Activated naive CD8-positive, alpha-beta T cell treated with anti-CD3 and anti-CD28 coated beads, Interleukin-2, amount 10 ng/mL, durations not matched to agents 7 days and 5 days (primary cell): ENCODE measurements at regions not wholly inside any gene's neighbourhood (a gene's known extent, or its start where the extent isn't known, plus 50 kb on each side); places are given as distances from the start of the nearest gene placed in this dataset.
"Not testable (repeated sequence)": the region's sequence is repeated elsewhere in the genome, so short reads cannot be mapped to it uniquely, and the experiment has no call there.

Source experiments
- ATAC-seq: fragments of 150-1000 bp; cut with Tn5 transposase; one replicate; pipeline ENCODE4 v1.10.0; 2021; ENCODE audit warnings: low read depth, moderate library complexity
- POLR2A ChIA-PET: fragments of 350-600 bp; sonication (Branson Sonifier 250); formaldehyde crosslinking; loops from one replicate; lab custom pipeline; 2021; ENCODE audit warnings: antibody characterized with exemption; lab: Charles Lee
- DNase-seq: peaks from one replicate; pipeline ENCODE4 v3.0.0; 2021
- H3K27ac Mint-ChIP-seq: one replicate; pipeline ENCODE4 v1.8.0; 2022; ENCODE audit warnings: mild to moderate bottlenecking, mixed read lengths
- H3K27me3 Mint-ChIP-seq: one replicate; pipeline ENCODE4 v1.8.0; 2022; ENCODE audit warnings: mild to moderate bottlenecking, moderate library complexity, mixed read lengths
- H3K36me3 Mint-ChIP-seq: one replicate; pipeline ENCODE4 v1.8.0; 2021; ENCODE audit warnings: mild to moderate bottlenecking, mixed read lengths
- H3K4me1 Mint-ChIP-seq: one replicate; pipeline ENCODE4 v1.8.0; 2021; ENCODE audit warnings: mixed read lengths
- H3K4me3 Mint-ChIP-seq: one replicate; pipeline ENCODE4 v1.8.0; 2022; ENCODE audit warnings: mild to moderate bottlenecking, moderate library complexity, mixed read lengths
- H3K9me3 Mint-ChIP-seq: one replicate; pipeline ENCODE4 v1.8.0; 2021; ENCODE audit warnings: mixed read lengths

DNA sequence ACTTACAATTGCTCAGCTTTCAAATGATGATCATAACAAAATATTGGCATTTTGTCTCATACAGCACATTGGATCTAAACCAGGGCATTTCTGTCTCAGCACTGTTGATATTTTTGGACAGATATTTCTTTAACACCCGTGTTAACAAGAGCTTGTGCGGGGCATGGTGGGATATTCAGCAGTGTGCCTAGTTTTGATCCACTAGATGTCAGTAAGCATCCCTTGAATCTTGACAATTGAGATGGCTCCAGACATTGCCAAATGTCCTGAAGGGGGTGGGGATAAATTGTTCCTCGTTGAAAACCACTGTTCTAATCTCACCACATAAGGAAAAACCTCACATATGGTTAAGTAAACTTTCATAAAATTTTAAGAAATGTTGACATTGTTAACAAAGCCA is 806.3 kb downstream of the STIM2 start:
- DNase-seq = no peak
- Mint-ChIP-seq H3K36me3 (no peaks in the 10 kb centered on the region), H3K4me3 (no peak overlapping the region), H3K27ac (no peak overlapping the region), H3K9me3 (peaks cover 4% of the 10 kb centered on the region), H3K4me1 (no peaks in the 10 kb centered on the region), H3K27me3 (no peaks in the 10 kb centered on the region)
- POLR2A ChIA-PET = no interaction called here
- no peak for ATAC-seq

DNA sequence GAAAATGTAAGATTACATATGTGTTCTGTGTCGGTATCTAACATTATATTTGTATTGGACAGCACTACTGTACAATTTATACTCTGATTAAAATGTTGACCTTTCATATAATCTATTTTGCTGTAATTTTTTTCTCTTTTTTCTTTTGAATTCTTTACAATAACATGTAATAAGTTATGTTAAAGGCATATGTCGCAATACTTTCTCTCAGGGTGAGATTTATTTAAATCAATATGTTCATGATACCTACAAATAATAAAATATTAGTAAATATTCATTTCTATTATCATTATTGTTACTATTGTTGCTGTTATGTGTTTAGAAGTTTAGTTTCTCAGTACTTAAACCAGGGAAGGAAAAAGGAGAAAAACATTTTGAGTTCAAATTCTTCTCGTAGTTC is 807.4 kb downstream of the STIM2 start:
- POLR2A ChIA-PET = no interaction called here
- H3K27ac Mint-ChIP-seq = no peak overlapping the region
- no peaks in the 10 kb centered on the region for H3K27me3 Mint-ChIP-seq
- ATAC-seq = no peak
- no peaks in the 10 kb centered on the region for H3K4me1 Mint-ChIP-seq
- H3K9me3 Mint-ChIP-seq = peaks cover 1% of the 10 kb centered on the region
- H3K4me3 Mint-ChIP-seq = no peak overlapping the region
- no peaks in the 10 kb centered on the region for H3K36me3 Mint-ChIP-seq
- DNase-seq = no peak

DNA sequence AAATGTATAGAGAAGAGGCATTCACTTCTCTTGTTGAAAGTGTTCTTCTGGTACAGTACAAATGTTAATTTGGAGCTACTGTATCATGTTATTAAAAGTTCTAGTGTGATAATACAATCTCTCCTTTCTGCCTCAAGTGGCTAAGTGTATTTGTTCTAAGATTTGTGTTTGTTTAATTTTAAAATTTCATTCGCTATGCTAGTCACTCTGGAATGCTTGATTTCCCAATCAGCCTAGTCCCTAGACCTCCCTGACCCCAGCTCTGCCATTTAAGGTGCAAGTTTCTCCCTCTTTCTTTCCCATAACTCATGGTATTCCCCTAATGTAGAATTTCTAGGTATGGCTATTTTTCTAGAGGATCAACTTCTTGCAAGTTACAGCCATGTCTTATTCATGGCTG is 817.4 kb downstream of the STIM2 start:
- H3K36me3 Mint-ChIP-seq = no peaks in the 10 kb centered on the region
- DNase-seq = no peak
- H3K27me3 Mint-ChIP-seq = no peaks in the 10 kb centered on the region
- no peak overlapping the region for H3K4me3 Mint-ChIP-seq
- H3K4me1 Mint-ChIP-seq = no peaks in the 10 kb centered on the region
- H3K27ac Mint-ChIP-seq = no peak overlapping the region
- no peak for ATAC-seq
- POLR2A ChIA-PET = no interaction called here
- H3K9me3 Mint-ChIP-seq = no peaks in the 10 kb centered on the region

DNA sequence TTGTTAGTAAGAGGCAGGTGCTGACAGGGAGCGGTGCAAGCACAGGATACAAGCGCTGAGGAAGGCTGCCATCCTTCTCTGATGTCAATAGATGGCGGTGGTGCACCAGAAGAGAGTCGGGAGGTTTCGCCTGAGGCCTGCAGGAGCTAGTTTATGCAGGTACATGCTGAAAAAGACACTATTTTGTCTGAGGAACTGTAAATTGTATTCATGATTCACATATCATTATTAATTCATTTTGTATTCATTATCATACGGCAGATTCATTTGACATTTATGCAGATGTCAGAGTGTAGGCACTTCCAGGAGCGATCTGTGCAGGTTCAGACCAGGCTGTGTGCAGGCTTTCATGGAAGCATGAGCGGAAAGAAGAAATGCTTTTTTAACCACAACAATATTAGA is 824.0 kb downstream of the STIM2 start:
- ATAC-seq (no peak), DNase-seq (no peak)
- Mint-ChIP-seq H3K9me3 (no peaks in the 10 kb centered on the region), H3K4me1 (no peaks in the 10 kb centered on the region), H3K36me3 (no peaks in the 10 kb centered on the region), H3K27me3 (no peaks in the 10 kb centered on the region), H3K4me3 (no peak overlapping the region), H3K27ac (no peak overlapping the region)
- POLR2A ChIA-PET = no interaction called here

DNA sequence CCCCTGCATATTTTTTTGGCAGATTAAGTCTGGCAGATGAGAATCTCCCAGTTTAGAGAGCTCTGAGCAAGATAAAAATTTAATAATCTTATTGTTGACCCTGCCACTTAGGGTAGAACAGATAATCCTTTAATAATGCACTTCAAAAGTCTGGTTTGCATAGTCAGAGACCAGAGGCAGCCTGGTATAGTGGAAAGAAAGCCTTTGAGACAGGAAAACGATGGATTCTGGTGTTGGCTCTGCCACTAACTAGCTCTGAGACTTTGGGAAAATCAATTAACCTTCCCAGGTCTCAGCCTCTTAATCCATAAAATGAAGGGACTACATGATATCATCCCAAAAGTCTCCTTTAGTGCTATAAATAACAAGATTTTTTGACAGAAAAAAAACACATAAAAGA is 824.5 kb downstream of the STIM2 start:
- Mint-ChIP-seq H3K27ac (no peak overlapping the region), H3K4me3 (no peak overlapping the region), H3K36me3 (no peaks in the 10 kb centered on the region), H3K4me1 (no peaks in the 10 kb centered on the region), H3K9me3 (no peaks in the 10 kb centered on the region), H3K27me3 (no peaks in the 10 kb centered on the region)
- ATAC-seq = no peak
- POLR2A ChIA-PET = no interaction called here
- no peak for DNase-seq

DNA sequence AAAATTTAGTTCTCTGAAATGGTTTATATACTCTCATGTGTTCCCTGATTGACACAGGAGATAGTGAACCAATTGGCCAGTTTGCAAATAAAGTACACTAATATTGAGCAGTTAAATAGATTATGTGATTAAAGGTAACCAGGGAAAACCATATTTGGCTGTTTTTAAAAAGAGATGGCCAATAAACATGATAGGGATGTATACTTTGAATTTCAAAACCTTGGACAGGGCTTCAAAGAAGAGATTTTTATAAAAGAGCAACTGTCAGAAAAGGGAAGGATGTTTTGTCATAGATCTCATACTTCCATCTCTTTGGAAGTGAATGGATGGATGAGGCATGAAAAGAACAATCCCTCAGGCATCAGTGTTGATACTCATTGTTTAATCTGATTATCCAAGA is 825.3 kb downstream of the STIM2 start:
- Mint-ChIP-seq H3K4me1 (no peaks in the 10 kb centered on the region), H3K27me3 (no peaks in the 10 kb centered on the region), H3K4me3 (no peak overlapping the region), H3K9me3 (no peaks in the 10 kb centered on the region), H3K36me3 (no peaks in the 10 kb centered on the region), H3K27ac (no peak overlapping the region)
- POLR2A ChIA-PET = no interaction called here
- DNase-seq (no peak), ATAC-seq (no peak)

DNA sequence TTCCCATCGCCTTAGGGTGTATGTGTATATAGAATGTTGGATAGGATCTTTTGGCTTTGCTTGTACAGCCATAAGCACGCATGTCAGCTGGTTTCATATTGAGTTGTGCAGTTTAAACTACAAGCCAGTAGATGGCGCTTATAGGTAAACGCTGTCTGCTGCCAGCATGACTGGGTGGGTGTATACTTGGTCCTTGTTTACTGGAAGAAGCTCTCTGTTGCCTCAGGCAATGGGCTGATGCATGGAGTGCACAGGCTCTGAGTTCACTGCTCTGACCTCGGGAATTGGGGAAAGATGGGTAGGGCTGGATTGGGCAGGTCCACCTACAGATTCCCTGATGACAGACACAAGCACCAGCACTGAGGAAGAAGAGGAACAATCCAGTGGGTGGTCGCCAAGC is 831.5 kb downstream of the STIM2 start:
- H3K27me3 Mint-ChIP-seq = no peaks in the 10 kb centered on the region
- DNase-seq = no peak
- no peaks in the 10 kb centered on the region for H3K4me1 Mint-ChIP-seq
- POLR2A ChIA-PET = no interaction called here
- H3K4me3 Mint-ChIP-seq = no peak overlapping the region
- no peaks in the 10 kb centered on the region for H3K9me3 Mint-ChIP-seq
- H3K27ac Mint-ChIP-seq = no peak overlapping the region
- no peak for ATAC-seq
- H3K36me3 Mint-ChIP-seq = no peaks in the 10 kb centered on the region

DNA sequence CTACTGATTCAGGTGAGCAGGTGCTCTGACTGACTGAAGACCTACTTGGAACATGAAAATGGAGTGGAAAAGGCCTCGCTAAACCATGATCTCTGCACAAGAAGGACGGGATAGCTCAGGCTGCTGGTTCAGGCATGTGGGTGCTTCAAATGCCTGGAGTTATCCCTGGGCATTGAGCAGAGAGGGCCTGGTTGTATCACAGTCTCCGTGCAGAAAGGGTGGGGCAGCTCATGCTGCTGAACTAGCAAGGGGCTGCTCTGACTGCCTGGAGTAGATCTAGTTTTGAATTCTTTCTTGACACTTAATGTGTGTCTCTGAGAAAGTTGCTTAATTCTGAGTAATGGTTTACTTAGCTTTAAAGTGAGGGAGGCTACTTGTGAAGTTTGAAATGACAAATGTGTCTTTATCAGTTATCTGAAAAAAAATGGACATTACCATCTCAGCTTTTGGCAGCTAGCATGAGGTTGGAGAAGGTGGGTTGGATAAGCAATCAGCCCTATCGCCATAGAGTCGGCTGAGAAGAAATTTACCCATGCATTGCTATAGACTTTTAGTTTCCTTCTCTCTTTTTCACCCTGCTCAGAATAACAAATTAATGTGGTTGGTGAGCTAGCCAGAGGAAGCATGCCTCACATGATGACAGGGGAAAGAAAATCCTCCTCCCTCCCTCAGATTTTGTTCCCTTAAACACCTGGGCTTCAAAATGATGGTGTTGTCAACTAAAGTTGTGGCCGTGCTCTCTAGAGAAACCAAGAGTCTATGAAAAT is 832.4 kb downstream of the STIM2 start:
- no peaks in the 10 kb centered on the region for H3K9me3 Mint-ChIP-seq
- no peak for DNase-seq
- no peaks in the 10 kb centered on the region for H3K4me1 Mint-ChIP-seq
- H3K27me3 Mint-ChIP-seq = no peaks in the 10 kb centered on the region
- POLR2A ChIA-PET = no interaction called here
- ATAC-seq = no peak
- H3K36me3 Mint-ChIP-seq = no peaks in the 10 kb centered on the region
- no peak overlapping the region for H3K27ac Mint-ChIP-seq
- no peak overlapping the region for H3K4me3 Mint-ChIP-seq

DNA sequence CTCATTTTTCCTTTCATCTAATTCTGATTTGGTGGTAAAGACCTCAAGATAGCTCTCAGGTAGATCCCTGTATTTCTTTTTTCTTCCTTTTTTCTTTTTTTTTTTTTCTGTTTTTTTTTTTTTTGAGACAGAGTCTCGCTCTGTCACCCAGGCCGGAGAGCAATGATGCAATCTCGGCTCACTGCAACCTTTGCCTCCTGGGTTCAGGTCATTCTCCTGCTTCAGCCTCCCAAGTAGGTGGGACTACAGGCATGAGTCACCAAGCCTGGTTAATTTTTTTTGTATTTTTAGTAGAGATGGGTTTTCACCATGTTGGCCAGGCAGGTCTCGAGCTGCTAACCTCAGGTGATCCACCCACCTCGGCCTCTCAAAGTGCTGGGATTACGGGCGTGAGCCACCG is 835.6 kb downstream of the STIM2 start:
- H3K36me3 Mint-ChIP-seq, POLR2A ChIA-PET, H3K4me3 Mint-ChIP-seq, DNase-seq, ATAC-seq, H3K27me3 Mint-ChIP-seq, H3K4me1 Mint-ChIP-seq, H3K27ac Mint-ChIP-seq, H3K9me3 Mint-ChIP-seq: not testable (repeated sequence)

DNA sequence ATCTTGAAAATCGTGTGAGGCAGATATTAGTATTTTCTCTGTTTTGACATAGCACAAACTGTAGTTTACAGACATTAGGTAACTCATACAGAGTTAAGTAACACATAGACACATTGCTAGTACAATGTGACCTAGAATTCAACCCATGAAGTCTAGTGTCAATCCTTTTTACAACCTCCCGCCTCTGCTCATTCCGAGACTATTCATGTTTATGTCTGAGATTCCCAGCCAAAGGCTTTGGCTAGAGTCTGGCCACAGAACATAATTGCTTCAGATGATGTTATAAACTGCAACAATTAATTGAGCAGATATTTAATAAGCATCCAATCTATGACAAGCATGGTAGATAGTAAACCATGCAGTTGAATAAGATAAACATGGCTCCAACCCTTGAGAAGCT is 841.0 kb downstream of the STIM2 start:
- Mint-ChIP-seq H3K27ac (no peak overlapping the region), H3K36me3 (no peaks in the 10 kb centered on the region), H3K9me3 (peaks cover 4% of the 10 kb centered on the region), H3K4me3 (no peak overlapping the region), H3K4me1 (no peaks in the 10 kb centered on the region), H3K27me3 (no peaks in the 10 kb centered on the region)
- DNase-seq (no peak), ATAC-seq (no peak)
- POLR2A ChIA-PET = no interaction called here

DNA sequence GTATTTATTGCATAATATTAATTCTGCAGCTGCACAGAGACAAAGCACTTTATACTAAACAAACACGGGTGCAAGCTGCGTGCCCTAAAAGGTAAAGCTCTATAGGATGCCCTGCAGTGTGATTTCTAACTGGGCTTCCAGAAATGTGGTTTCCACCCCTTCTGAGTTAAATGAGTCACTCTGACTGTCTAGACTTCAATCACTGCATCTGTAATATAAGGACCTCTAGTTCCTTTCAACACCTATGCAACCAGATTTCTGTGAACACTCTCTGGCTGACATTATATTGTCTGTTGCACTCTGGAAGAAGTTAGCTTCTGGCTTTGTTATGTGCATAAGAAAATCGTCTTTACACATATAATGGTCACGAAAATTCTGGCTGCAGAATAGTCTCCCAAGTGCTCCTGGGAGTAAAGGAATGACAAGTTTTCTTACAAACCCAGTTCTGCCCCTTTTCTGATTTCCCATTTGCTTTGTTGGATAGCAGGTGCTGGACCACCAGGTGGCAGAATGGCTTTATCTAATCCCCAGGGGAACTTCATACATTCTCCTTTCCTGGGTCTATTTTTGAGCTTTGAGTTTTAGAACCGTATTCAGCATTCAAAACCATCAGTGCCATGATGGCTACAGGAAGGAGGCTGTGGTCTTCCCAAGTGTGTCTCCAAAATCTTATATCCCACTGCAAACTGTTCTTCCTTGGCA is 842.2 kb downstream of the STIM2 start:
- DNase-seq = no peak
- POLR2A ChIA-PET = no interaction called here

DNA sequence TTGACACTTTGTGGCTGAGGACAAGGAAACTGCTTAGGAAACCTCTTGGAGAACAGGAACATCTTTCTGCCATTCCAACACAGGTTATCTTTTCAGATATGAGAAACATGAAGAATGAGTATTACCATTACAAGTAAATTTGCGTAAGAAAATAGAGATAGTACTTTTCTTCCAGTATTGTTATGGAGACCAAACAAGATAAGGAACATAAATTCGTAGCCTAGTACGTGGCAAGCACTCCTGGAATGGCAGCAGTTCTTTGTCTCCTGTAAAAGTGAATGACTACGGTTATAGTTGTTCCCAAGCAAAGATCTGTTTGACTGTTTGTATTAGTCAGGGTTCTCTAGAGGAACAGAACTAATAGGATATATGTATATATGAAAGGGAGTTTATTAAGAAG is 843.1 kb downstream of the STIM2 start:
- Mint-ChIP-seq H3K4me1 (no peaks in the 10 kb centered on the region), H3K27me3 (no peaks in the 10 kb centered on the region), H3K9me3 (peaks cover 2% of the 10 kb centered on the region), H3K4me3 (no peak overlapping the region), H3K27ac (no peak overlapping the region), H3K36me3 (no peaks in the 10 kb centered on the region)
- POLR2A ChIA-PET = no interaction called here
- ATAC-seq (no peak), DNase-seq (no peak)

More for the DNA sequence above, 842.2 kb downstream of the STIM2 start:
- Mint-ChIP-seq H3K36me3 (no peaks in the 10 kb centered on the region), H3K27ac (no peak overlapping the region), H3K9me3 (peaks cover 4% of the 10 kb centered on the region), H3K27me3 (no peaks in the 10 kb centered on the region), H3K4me1 (no peaks in the 10 kb centered on the region), H3K4me3 (no peak overlapping the region)
- ATAC-seq = no peak

DNA sequence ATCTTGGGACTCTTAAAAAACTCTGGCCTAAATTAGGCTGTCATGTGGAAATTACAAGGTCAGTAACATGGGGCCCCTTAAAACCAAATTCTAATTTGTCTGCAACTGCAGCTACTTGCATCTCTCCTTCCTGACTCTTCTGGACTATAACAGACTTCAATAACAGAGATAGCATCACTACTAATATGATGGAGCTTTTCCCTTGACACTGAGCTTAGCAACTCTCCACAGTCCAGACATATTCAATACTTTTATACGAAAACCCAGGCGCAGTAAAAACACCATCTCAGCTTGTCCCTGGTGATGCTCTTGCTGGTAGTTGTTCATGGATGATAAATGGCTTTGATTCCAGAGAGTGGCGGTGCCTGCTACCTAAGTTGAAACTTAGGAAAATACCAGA is 850.4 kb downstream of the STIM2 start:
- Mint-ChIP-seq H3K9me3 (peaks cover 1% of the 10 kb centered on the region), H3K4me3 (no peak overlapping the region), H3K36me3 (no peaks in the 10 kb centered on the region), H3K27ac (no peak overlapping the region), H3K4me1 (no peaks in the 10 kb centered on the region), H3K27me3 (no peaks in the 10 kb centered on the region)
- no peak for ATAC-seq
- DNase-seq = no peak
- POLR2A ChIA-PET = no interaction called here

DNA sequence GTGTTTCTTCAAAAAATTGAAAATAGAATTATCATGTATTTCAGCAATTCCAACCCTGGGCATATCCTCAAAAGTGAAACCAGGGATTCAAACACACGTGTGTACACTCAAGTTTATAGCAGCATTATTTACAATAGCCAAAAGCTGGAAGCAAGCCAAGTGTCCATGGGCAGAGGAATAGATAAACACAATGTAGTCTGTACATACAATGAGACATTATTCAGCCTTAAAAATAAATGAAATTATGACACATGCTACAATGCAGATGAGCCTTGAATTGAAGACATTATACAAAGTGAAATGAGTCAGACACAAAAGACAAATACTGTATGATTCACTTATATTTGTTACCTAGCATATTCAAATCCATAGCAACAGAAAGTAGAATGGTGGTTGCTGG is 853.4 kb downstream of the STIM2 start:
- POLR2A ChIA-PET = no interaction called here
- ATAC-seq = no peak

More for the DNA sequence above, 853.4 kb downstream of the STIM2 start:
- Mint-ChIP-seq H3K27ac (no peak overlapping the region), H3K27me3 (no peaks in the 10 kb centered on the region), H3K4me3 (no peak overlapping the region), H3K9me3 (peaks cover 1% of the 10 kb centered on the region), H3K36me3 (no peaks in the 10 kb centered on the region), H3K4me1 (no peaks in the 10 kb centered on the region)
- no peak for DNase-seq
